HG03354 (cell line): ENCODE measurements at regions not wholly inside any gene's neighbourhood (a gene's known extent, or its start where the extent isn't known, plus 50 kb on each side); places are given as distances from the start of the nearest gene placed in this dataset.
"Not testable (repeated sequence)": the region's sequence is repeated elsewhere in the genome, so short reads cannot be mapped to it uniquely, and the experiment has no call there.

Source experiments
- ATAC-seq: cut with Tn5 transposase; IDR thresholded peaks from one replicate; pipeline ENCODE4 v1.9.1; 2021; ENCODE audit warnings: mild to moderate bottlenecking; ENCODE audit not compliant: unreplicated experiment, poor library complexity, severe bottlenecking

DNA sequence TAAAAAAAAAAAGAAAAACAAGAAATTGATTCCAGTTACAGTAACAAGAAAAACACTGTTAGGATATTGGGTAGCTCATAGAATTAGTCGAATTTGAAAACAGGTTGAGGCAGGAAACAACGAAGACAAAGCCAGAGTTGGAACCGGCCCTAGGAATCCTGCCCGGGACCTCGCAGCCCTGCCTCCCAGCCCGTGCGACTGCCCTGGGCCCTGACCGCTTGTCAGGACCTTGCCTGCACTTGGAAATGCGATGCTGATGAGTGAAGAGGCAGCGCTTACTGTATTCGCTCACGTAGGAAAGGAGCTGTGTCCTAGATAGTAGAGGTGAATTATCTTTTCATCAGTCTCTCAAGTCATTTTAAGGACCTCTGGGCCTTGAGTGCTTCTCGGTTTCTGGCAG is 611.7 kb upstream of the FAT1 start:
- no peak for ATAC-seq

GRCh38 chr4:187354740-187355139 is 631.1 kb upstream of the FAT1 start:
- ATAC-seq, result no peak

DNA sequence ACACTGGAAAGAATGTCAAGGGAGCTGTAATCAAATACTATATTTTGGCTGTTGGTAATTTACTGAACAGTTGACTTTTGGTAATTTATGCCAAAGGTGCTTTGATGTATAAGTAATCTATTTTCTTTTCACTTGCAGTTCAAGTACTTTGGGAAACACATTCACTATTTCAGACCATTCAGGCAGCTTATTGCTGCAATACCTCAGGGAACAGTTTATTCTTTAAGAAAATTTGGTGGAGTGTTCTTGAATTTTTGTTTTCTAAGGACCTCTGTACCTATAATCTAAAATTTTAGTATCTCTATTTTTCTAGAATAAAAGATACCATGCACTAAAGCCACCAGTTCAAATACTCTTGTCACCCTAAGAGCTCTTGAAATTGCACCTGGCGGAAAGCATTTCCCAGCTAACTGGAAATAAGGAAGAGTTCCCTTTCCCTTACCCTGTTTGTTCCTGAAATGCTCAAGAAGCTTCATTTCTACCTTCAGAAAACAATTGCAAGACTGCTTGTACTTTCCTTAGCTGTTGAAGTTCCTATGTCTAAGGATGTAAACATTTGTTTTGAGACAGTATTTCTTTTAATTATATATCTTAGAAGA is 633.5 kb upstream of the FAT1 start:
- ATAC-seq, result no peak

- no peak for ATAC-seq
These were observed 634.2 kb upstream of the FAT1 start for GRCh38 chr4:187357821-187358220.

- ATAC-seq, result no peak
These were observed 632.4 kb upstream of the ZFP42 start for GRCh38 chr4:187362937-187363857.

DNA sequence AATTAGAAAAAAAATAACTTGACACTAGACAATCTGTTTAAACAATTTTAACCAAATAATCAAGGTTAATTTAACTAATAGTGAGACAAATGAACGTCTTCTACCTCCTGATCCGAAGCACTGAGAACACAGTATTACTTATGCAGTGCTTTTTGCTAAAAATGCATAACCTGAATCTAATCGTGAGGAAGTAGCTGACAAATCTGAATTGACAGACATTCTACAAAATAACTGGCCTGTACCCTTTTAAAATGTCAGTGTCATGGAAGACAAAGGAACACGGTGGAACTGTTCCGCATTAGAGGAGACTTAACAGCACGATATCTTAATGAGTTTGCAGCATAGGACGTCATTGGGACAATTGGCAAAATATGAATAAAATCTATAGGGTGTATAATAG is 631.2 kb upstream of the ZFP42 start:
- ATAC-seq, result no peak

DNA sequence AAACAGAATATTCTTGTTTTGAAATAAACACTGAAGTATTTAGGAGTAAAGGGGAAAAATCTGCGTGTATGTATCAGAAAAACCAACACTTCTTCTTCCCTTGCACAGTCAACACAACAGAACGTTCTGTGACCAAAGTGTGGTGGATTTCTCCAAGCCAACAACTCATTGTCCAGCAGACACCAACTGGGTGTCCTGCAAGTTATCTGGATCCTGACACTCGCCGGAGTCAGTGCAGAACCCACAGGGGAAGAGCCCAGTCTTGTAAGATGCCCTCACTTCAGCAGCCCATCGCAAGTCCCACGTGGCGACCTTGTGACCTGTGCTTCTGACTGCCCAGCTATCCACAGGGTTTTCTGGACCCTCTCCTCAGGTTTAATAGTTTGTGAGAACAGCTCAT is 630.7 kb upstream of the ZFP42 start:
- no peak for ATAC-seq

- ATAC-seq, result no peak
These were observed 629.0 kb upstream of the ZFP42 start for GRCh38 chr4:187366530-187366929.

DNA sequence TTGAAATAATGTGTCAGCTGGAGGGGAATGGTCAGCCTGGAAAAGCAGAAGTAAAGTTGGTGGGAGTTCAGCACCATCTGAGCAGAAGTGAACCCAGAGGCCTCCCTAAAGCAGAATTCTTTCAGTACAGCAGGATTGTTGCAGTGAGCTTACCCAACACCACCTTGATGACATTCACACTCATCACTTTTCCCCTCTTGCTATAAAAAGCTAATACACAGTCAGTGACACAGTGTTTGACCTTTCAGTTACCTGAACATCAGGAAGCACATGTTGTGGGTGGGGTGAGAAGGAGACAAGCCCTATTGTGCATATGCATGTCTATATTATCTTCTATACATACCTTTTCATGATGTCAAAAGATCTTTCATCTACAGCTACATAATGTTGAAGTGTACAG is 624.7 kb upstream of the ZFP42 start:
- ATAC-seq, result no peak

DNA sequence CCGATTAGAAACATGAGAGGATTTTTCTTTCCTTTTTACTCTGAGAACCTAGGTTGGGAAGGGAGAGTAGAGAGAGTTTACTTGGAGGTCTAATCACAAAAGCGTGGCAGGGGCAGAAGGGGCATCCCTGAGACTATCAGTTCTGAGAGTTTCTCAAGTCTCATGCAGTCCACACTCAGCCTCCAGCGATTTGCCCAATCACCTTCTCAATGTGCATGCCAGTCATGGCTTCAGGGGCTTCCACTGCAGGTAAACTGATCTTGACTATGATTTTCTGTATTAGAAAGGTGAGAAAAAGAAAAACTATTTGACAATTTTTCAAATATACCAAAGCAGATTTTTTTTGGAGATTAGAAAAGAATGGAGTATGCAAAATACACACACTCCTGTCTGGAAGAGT is 617.1 kb upstream of the ZFP42 start:
- no peak for ATAC-seq

DNA sequence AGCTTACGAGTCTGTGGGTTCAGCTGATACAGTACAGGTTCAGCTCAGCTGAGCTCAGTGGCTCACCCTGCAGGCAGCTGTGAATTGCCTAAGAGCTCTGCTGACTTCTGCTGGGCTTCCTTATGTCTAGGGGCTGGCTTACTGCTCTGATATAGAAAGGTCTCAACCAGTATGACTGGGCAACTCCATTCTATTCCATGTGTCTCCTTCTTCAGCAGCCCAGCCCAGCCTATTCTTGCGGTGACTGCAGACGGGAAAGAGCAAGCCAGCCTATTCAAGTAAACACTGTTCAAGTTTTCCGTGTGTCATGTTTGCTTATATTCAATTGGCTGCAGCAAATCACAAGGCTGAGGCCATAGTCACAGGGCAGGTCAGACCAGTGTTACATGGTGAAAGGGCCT is 615.4 kb upstream of the ZFP42 start:
- ATAC-seq, result no peak

DNA sequence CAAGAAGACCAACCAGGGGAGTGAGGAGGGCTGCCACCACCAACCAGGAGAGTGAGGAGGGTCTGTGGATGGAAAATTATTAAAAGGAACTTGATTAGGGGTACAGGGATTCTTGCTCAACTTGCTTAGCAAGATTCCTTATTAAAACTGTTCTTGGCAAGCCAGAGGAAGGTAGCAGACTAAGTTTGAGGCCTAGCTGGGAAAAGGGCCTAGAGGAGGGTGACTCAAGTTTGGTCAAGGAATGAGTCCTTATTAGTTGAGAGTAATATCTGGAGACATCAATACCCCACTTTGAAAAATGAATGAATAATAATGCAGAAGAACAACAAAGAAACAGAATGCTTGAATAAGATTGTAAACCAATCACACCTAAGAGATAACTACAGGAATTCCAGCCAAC is 612.4 kb upstream of the ZFP42 start:
- no peak for ATAC-seq

- no peak for ATAC-seq
These were observed 607.8 kb upstream of the ZFP42 start for GRCh38 chr4:187387739-187388138.

DNA sequence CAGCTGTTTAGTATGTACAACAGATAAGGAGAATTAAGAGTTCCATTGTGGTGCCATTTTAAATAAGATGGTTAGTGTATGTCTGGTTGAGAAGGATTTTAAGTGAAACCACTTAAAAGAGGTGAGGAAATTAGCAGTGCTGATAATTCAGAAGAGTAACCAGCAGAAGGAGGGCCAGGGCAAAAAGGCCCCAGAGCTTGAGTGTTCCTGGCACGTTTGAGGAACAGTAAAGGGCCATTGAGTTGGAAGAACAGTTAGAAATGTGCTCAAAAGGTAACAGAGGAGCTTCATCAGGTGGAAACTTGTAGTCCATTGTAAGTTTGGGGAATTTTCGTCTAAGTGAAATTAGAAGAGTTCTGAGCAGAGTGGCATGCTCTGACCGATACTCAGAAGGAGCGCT is 606.2 kb upstream of the ZFP42 start:
- ATAC-seq, result no peak

GRCh38 chr4:187390646-187391045 is 604.9 kb upstream of the ZFP42 start:
- ATAC-seq, result no peak

- ATAC-seq, result no peak
These were observed 601.8 kb upstream of the ZFP42 start for GRCh38 chr4:187393531-187394344.

DNA sequence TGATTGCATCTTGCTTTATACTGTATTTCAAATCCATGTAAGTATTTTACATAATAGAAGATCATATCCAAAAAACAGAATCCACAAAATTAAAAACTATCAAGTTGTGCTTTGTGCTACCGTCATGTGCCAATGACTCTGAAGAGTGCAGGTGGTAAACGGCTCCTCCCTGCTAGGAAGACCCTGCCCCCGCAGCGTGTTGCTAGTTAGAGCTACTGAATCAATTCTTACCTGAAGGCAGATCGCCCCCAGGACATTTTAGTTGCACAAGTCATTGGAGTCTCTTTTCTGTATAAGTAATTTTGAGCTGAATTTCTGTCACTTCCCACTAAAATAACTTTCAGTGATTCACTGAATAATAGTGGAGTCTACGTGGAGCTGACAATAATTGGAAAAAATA is 599.5 kb upstream of the ZFP42 start:
- no peak for ATAC-seq

- ATAC-seq, result not testable (repeated sequence)
These were observed 587.1 kb upstream of the ZFP42 start for GRCh38 chr4:187408447-187408846.

DNA sequence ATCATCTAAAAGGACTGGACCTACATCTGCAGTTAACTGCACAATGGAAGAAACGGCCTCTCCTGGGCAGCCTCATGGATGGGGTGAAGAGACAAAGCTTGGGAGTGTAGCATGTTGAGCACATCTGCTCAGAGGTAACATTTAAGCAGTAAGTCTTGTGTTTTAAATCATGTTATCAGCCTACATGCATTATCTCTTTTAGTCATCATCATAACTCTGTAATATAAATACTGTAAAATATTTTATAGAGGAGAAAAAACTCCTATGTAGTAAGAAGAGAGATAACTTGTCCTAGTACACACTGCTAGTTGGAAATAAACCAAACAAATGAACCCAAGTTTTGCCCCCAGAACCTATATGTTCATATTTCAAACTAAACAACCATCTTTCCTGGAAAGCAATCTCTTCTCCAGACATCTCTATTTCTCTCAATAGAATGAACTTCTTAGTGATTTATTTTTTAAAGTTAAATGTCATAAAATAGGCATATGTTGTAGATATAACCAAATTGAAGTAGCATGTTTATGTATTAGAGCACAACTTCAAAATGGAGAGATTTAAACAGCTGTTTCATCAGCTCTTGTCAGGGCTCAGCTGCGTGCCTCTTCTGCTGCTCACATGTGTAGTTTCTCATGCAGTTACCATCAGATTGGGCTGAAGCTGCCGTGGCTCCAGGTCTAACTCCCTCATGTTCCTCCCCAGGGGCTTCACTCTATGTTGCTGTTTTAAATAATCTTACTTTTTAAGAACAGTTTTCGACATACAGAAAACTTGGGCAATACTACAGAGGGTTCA is 581.8 kb upstream of the ZFP42 start:
- ATAC-seq, result no peak

GRCh38 chr4:187414716-187415115 is 580.9 kb upstream of the ZFP42 start:
- no peak for ATAC-seq
